ENCODE measurements at regions not wholly inside any gene's neighbourhood (a gene's known extent, or its start where the extent isn't known, plus 50 kb on each side); places are given as distances from the start of the nearest gene placed in this dataset.
"Not testable (repeated sequence)": the region's sequence is repeated elsewhere in the genome, so short reads cannot be mapped to it uniquely, and the experiment has no call there.

DNA sequence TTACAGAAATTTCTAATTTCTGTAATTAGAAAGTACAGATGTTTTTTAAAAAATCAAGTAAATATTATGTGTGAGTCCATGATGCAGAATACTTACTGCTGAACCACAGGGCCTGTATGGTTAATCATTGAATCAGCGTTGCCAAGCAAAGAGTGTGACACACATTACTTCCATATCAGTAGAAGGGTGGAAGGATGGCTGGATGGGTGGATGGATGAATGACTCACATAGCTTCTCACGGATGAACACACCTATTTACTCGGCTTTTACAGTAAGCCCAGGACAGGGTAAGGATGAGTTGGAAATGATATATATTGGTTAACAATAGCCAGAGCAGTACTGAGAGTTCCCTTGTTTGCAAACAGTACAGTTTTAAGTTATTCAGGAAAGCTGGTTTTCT, 495.9 kb upstream of the RBFOX1 start:
- DNase-seq: no peak

- DNase-seq: no peak
Observed at GRCh38 chr16:6835941-6836340, 496.7 kb upstream of the RBFOX1 start.

DNA sequence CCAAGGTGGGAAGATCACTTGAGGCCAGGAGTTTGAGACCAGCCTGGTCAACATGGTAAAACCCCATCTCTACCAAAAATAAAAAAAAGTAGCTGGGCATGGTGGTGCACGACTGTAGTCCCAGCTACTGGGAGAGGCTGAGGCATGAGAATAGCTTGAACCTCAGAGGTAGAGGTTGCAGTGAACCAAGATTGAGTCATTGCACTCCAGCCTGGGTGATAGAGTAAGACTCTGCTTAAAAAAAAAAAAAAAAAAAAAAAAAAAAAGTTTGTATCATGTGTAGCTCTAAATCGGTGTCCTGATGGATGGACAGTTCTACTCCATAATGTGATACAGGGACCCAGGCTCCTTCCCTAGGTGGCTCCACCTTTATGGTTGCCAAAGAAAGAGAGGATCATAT, 497.1 kb upstream of the RBFOX1 start:
- no peak for DNase-seq

- DNase-seq: no peak
Observed at GRCh38 chr16:6828690-6829089, 504.0 kb upstream of the RBFOX1 start.

DNA sequence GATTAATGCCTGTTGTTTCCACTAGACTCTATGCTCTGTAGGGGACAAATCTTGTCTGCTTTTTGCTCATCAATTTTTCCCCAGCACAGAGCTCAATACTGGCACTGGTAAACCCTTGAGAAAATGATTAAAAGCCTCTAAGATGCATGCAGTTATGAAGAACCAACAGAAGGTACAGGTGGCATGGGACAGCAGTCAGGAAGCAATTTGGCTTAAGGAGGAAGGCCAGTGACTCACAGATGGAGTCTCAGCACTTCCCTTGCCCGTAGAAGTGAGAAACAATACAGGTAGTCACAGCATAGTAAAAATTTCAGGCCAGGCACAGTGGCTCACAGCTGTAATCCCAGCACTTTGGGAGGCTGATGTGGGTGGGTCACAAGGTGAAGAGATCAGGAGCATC, 504.7 kb upstream of the RBFOX1 start:
- no peak for DNase-seq

- no peak for DNase-seq
Observed at GRCh38 chr16:6827267-6827666, 505.4 kb upstream of the RBFOX1 start.

DNA sequence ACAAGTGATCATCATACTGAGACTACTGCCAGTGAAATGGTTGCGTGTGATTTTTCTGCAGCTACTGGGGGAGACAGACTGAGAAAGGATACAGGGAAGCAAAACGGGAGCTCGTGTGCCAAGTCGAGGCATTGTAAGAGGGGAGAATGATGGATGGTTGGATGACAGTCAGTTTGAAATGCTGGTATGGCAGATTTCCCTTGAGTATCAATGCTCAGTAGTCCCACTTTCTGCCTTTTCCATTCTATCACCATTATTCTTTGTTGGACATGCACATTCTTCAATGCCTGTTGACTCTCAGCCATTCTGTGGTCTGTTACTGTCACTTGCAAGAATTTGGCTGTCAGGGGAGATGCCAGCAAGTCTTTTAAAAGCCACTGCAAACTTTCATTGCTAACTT, 510.6 kb upstream of the RBFOX1 start:
- DNase-seq: no peak

DNA sequence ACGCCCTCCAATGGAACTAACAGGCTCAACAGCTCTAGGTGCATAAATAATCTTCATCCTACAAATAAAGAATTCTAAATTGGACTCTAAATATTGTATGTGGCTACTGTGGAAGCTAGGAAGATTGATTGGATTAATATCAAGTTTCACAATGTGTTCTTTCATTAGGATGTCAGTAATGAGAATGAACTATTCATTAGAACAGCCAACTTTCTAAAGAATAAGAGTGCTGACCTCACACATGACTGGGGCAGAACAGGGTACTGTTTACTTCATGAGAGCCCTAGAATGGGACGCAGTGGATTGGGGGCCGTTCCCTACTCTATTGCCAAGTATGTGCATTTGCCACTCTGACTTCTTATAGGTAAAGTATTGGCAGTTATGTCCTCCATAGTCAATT, 528.2 kb upstream of the RBFOX1 start:
- no peak for DNase-seq

DNA sequence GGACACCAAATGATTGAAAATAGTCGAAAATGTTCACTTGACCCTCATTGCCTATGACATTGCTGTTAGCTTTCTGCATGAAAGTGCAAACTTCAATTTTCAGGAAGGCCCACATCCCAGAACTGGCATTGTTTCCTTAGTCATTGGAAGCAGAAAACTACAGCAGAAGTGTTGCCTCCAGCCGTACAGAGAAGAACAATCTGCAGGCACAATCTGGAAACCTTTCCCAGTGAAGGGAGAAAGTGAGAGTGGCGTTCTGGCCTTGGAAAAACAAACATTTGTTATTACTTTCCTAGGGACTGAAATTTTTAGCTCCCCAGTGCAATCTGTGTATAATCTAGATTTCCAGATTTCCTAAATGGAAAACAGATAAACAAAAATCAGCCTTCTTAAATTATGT, 529.5 kb upstream of the RBFOX1 start:
- DNase-seq: no peak

- no peak for DNase-seq
Observed at GRCh38 chr16:6797223-6797622, 535.4 kb upstream of the RBFOX1 start.

GRCh38 chr16:6777624-6778023, 555.0 kb upstream of the RBFOX1 start:
- no peak for DNase-seq

DNA sequence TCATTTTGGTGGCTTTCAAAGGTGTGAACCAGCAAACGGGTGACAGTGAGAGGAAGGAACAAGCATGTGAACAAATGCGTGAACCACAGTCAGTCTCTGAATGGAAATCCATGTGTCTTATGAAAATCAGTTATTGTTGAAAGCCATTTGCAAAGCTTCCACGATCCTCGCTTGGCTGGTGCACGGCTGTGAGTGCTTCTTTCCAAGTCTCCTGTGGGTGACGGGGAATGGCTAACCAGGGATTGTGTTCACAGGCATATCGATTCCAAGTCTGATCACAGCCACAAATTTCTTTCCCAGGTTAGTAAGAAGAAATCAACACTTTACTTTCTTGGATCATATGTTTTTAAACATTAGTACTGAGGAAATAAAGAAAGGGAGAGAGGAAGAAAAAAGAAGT, 556.9 kb upstream of the RBFOX1 start:
- DNase-seq: no peak

DNA sequence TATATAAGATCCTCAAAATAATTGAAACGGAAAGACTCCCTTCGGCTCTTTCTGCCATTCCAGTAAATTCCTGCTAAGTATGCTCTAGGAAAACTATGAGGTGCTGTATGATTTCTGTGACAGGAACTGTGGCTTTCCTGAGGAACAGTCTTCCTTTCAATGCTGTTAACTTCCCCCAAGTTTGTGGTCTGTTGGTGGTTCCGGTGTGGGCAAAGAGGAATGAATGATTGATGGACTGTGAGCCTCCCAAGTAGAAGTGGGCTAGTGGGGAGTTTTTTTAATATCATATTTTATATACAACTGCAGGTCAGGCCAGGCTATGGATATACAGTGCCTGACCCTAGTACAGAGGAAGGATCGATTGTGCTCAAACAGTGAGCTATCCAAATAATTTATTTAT, 560.7 kb upstream of the RBFOX1 start:
- no peak for DNase-seq

GRCh38 chr16:6753553-6753952, 579.1 kb upstream of the RBFOX1 start:
- DNase-seq: no peak

DNA sequence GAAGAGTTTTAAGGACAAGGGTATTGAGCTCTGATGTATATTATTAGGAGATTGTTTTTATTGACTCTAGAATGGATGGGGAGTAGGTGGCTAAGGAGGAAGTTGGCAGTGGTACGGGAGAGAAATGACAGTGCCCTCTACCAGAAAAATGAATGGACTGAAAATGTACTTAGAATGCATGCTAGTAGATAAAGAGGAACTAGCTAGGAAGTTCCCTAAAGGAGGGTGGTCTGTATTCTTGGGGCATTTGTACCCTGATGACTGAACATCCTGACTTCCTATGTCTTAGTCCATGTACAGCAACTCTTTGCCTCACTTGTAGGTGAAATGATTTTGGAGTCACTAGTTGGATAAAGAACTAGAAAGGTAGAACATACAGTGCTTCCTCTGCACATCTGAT, 581.5 kb upstream of the RBFOX1 start:
- DNase-seq: no peak

DNA sequence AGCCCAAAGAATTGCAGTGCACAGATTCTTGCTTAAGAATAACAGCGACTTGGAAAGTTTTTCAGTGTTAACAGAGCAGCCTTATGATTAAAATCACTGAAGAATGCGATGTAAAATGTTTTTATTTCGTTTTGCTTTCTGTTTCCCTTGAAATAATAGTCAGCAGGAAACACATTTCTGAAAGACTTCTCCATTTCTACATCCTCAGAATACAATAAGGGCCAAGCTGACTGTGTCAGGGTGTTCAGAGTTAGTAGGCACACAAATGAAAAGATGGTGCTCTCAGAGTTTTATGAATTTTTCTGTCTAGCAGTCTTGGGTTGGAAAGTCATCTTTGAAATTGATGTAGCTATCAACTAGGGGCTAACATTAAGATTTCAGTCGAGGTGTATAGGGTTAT, 582.9 kb upstream of the RBFOX1 start:
- DNase-seq: no peak

- DNase-seq: not testable (repeated sequence)
Observed at GRCh38 chr16:6736302-6736701, 596.3 kb upstream of the RBFOX1 start.

GRCh38 chr16:6735631-6736030, 597.0 kb upstream of the RBFOX1 start:
- no peak for DNase-seq

- DNase-seq: no peak
Observed at GRCh38 chr16:6732166-6732565, 600.5 kb upstream of the RBFOX1 start.

- no peak for DNase-seq
Observed at GRCh38 chr16:6728381-6728780, 604.3 kb upstream of the RBFOX1 start.

DNA sequence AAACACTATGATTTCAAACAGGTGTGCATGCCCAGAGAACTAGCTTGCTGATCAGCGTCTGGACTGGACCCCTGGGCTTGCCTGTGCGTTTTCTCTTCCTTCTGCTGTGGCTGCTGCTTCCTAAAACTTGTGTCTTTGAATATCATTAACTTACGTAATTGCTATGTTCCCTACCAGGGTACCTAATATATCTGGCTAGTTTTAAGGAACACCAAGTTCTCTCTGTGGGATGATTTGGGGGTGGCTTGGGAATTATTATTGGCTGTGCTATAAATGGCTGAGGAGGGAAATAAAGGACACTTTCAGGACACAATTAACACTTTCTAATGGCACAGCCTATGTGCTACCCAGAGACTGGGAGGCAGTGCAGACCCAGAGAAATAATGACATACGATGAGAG, 606.0 kb upstream of the RBFOX1 start:
- DNase-seq: no peak

DNA sequence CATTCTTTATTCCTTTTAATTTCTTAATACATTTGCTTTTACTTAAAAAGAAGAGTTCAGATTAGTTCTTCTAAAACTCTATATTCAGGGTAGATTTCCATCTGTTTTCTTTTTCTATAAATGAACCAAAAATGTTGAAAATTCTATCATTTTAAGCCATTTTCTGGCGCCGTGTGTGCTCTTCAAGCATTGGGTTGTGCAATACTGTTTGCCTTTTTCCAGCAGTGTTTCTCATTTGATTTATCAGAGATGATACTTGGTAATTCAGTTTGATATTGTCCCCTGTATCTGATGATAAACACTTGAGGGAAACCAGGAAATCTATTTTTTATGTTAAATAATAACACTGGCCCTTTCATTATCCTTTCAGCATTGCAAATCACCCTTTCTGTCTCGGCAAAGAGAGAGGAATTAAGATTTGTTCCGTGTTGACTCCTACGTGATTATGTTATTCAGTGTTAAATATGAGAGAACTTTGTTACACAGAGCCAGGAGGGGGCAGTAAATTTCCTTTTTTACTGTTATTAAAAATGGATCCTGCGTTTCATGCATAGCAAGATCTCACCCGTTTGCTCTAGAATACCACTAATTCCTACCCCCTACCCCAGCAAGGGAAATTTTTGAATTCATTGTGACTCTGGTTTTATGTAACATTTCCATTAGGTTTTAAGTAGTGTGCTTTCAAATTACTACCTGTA, 606.9 kb upstream of the RBFOX1 start:
- peak; percentile 3 for DNase-seq

GRCh38 chr16:6725206-6725605, 607.4 kb upstream of the RBFOX1 start:
- not testable (repeated sequence) for DNase-seq

DNA sequence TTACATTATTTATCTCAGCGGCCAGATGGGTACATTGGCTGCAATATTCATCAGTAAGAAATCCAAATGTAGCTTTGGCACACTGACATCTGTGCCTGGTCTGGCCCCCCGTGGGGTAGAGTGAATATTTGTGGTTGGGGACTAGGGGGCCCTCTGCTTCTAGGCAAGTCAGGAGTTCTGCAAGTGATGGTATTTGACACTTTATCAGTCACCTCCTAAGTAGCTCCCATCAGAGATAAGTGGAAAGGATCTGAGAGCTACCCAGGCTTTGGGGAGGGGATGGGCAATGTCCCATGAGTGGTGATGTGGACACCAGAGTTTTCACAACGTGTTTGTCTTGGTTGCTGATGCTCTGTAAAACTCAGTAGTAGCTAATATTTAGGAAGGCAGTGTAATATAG, 609.9 kb upstream of the RBFOX1 start:
- DNase-seq: no peak

GRCh38 chr16:6714510-6714909, 618.1 kb upstream of the RBFOX1 start:
- no peak for DNase-seq

DNA sequence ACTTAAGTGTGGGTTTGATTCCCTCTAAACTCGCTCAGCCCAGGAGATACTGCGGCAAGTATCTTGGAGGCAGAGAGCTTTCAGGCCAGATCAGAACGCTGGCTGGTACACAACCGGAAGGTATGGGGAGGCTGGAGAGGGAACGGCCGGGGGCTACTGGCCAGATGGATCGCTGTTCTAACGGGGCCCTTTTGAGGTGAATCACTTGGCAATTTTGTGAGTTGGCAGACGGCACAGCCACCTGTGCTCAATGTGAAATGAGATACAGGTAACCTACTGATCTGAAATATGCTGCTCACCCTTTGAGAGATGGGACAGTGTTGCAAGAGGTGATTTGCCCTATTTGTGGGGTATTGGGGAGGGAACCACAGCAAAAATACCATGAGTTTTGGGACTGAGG, 622.9 kb upstream of the RBFOX1 start:
- DNase-seq: no peak

Data from NCI-H526 treated with DMSO at 0.1 percent for 48 hours (cell line).